Endodermal cell (in vitro differentiated cells): ENCODE measurements at regions not wholly inside any gene's neighbourhood (a gene's known extent, or its start where the extent isn't known, plus 50 kb on each side); places are given as distances from the start of the nearest gene placed in this dataset.

Source experiments
- DNase-seq: peaks from one replicate; pipeline ENCODE4 v3.0.0-alpha.2; 2017
- H3K27ac ChIP-seq: 2 replicates; pipeline ENCODE4 v1.5.1; 2013; ENCODE audit warnings: mild to moderate bottlenecking, low read depth, low read length, moderate library complexity
- H3K27me3 ChIP-seq: 2 replicates; pipeline ENCODE4 v1.6.1; 2013; ENCODE audit warnings: mild to moderate bottlenecking, low read length, moderate library complexity; ENCODE audit not compliant: insufficient read depth, control insufficient read depth, poor library complexity, severe bottlenecking
- H3K36me3 ChIP-seq: 2 replicates; pipeline ENCODE4 v1.7.0; 2013; ENCODE audit warnings: mild to moderate bottlenecking, low read length, moderate library complexity; ENCODE audit not compliant: control insufficient read depth, insufficient read depth
- H3K4me1 ChIP-seq: one replicate; pipeline ENCODE4 v1.7.0; 2013; ENCODE audit warnings: low read length; ENCODE audit not compliant: control insufficient read depth, insufficient read depth
- H3K4me3 ChIP-seq: 2 replicates; pipeline ENCODE4 v1.5.1; 2013; ENCODE audit warnings: mild to moderate bottlenecking, low read length, moderate library complexity
- H3K9ac ChIP-seq: 2 replicates; pipeline ENCODE4 v1.6.1; 2013; ENCODE audit warnings: mild to moderate bottlenecking, low read length, moderate library complexity; ENCODE audit not compliant: poor library complexity, severe bottlenecking; ENCODE audit errors: extremely low read depth
- H3K9me3 ChIP-seq: 2 replicates; pipeline ENCODE4 v1.6.1; 2013; ENCODE audit warnings: mild to moderate bottlenecking, low read length, moderate library complexity; ENCODE audit not compliant: control insufficient read depth
- H3K27ac Mint-ChIP-seq: 2 replicates; pipeline ENCODE4 v1.8.0; 2020; ENCODE audit warnings: mixed read lengths
- H3K27me3 Mint-ChIP-seq: 2 replicates; pipeline ENCODE4 v1.8.0; 2021; ENCODE audit warnings: mild to moderate bottlenecking, mixed read lengths; ENCODE audit not compliant: insufficient read depth
- H3K36me3 Mint-ChIP-seq: 2 replicates; pipeline ENCODE4 v1.8.0; 2020; ENCODE audit warnings: low read depth, mixed read lengths
- H3K4me1 Mint-ChIP-seq: 2 replicates; pipeline ENCODE4 v1.8.0; 2020; ENCODE audit warnings: mixed read lengths
- H3K4me3 Mint-ChIP-seq: 2 replicates; pipeline ENCODE4 v1.8.0; 2020; ENCODE audit warnings: mild to moderate bottlenecking, moderate library complexity, mixed read lengths
- H3K9me3 Mint-ChIP-seq: 2 replicates; pipeline ENCODE4 v1.8.0; 2020; ENCODE audit warnings: mild to moderate bottlenecking, mixed read lengths
- WGBS, 2 experiments: methylation state at CpG; one replicate each; pipeline versions ENCODE4 v1.1.5 to v1.1.7; 2013; ENCODE audit warnings: missing lambda C conversion rate in 2 of 2, mixed read lengths in 1 of 2; ENCODE audit not compliant: insufficient coverage in 1 of 2, insufficient read length in 1 of 2; 5-methylcytosine and 5-hydroxymethylcytosine counted together
- TF ChIP-seq, protein P1 (sequence below): fragments of 200-600 bp; sonication (generic); conservative IDR thresholded peaks from 2 replicates; pipeline ENCODE4 v1.5.0; 2021; ENCODE audit warnings: antibody characterized with exemption, mild to moderate bottlenecking

DNA sequence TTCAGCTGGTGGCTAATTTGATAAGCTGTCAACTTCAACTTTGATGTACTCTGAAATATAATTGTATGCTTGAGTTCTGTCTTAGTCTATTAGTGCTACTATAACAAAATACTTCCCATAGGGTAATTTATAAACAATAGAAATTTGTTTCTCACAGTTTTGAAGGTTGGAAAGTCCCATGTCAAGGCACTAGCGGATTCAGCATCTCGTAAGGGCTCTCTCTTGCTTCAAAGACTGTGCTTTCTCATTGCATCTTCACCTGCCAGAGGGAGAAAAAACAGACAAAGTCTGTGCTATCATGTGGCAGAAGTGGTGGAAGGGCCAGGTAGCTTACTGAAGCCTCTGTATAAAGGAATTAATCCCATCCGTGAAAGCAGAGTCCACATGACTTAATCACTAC, 409.2 kb downstream of the CDH7 start:
- no peaks in the 10 kb centered on the region for H3K36me3 Mint-ChIP-seq

DNA sequence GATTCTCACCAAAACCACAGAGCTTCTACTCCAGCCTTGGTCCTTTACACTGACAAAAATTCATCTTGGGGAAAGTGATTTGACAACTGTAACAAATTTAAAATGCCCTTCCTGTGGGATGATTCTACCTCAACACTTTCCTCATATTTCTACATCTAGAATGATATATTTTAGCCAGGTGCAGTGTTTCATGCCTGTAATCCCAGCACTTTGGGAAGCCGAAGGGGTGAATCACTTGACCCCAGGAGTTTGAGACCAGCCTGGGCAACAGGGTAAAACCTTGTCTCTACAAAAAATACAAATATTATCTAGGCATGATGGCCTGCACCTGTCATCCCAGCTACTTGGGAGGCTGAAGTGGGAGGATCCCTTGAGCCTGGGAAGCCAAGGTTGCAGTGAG, 408.6 kb downstream of the CDH7 start:
- no peak overlapping the region for H3K9ac ChIP-seq
- H3K4me3 ChIP-seq = no peak overlapping the region
- Mint-ChIP-seq H3K4me1 (no peaks in the 10 kb centered on the region), H3K9me3 (no peaks in the 10 kb centered on the region), H3K4me3 (no peak overlapping the region), H3K27ac (no peak overlapping the region), H3K27me3 (no peaks in the 10 kb centered on the region), H3K36me3 (no peaks in the 10 kb centered on the region)
- no peak overlapping the region for H3K27ac ChIP-seq
- no peaks in the 10 kb centered on the region for H3K27me3 ChIP-seq
- DNase-seq = no peak
- TF ChIP-seq, protein P1, sequence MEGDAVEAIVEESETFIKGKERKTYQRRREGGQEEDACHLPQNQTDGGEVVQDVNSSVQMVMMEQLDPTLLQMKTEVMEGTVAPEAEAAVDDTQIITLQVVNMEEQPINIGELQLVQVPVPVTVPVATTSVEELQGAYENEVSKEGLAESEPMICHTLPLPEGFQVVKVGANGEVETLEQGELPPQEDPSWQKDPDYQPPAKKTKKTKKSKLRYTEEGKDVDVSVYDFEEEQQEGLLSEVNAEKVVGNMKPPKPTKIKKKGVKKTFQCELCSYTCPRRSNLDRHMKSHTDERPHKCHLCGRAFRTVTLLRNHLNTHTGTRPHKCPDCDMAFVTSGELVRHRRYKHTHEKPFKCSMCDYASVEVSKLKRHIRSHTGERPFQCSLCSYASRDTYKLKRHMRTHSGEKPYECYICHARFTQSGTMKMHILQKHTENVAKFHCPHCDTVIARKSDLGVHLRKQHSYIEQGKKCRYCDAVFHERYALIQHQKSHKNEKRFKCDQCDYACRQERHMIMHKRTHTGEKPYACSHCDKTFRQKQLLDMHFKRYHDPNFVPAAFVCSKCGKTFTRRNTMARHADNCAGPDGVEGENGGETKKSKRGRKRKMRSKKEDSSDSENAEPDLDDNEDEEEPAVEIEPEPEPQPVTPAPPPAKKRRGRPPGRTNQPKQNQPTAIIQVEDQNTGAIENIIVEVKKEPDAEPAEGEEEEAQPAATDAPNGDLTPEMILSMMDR = no peak
- no peaks in the 10 kb centered on the region for H3K4me1 ChIP-seq
- no peaks in the 10 kb centered on the region for H3K9me3 ChIP-seq
- 96 to 100% methylated on average over 1 of the region's 1 CpG for WGBS, 2 experiments
- H3K36me3 ChIP-seq = no peaks in the 10 kb centered on the region

More for the DNA sequence above, 409.2 kb downstream of the CDH7 start:
- no peaks in the 10 kb centered on the region for H3K9me3 ChIP-seq
- H3K4me3 ChIP-seq = no peak overlapping the region
- H3K27ac ChIP-seq = no peak overlapping the region
- Mint-ChIP-seq H3K4me3 (no peak overlapping the region), H3K9me3 (no peaks in the 10 kb centered on the region), H3K27ac (no peak overlapping the region), H3K27me3 (no peaks in the 10 kb centered on the region), H3K4me1 (no peaks in the 10 kb centered on the region)
- no peak for DNase-seq
- H3K36me3 ChIP-seq = no peaks in the 10 kb centered on the region
- H3K27me3 ChIP-seq = no peaks in the 10 kb centered on the region
- 94 to 100% methylated on average over 2 of the region's 3 CpGs for WGBS, 2 experiments
- TF ChIP-seq, protein P1 = no peak
- no peaks in the 10 kb centered on the region for H3K4me1 ChIP-seq
- no peak overlapping the region for H3K9ac ChIP-seq

DNA sequence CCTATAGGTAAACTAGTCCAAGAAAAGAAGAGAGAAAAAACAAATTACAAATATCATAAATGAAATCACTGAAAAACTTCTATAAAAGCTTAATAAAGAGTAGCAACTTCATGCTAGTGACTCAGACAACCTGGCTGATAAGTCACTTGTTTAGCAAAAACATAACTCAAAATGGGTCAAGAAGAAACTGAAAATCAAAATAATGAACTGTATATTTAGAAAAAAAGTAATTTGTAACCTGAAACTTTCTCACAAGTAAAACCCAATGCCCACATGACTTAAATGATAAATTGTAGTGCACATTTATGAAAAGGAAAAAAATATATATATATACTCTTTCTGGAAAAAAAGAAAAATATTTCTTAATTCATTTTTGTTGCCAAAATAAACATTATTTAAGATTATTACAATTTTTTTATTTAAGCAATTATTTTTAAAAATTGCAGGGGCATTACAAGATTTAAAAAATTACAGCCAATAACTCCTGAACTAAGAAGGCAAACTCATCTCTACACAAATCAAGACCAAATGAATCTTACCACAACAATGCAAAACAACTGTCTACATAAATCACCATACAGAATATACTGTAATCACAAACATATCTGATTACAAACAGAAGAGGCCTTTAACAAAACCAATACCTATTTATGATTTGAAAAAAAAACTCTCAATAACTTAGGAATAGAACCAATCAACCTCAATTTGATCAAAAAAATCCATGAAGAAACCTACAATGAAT, 406.3 kb downstream of the CDH7 start:
- no peak overlapping the region for H3K27ac Mint-ChIP-seq
- H3K4me3 Mint-ChIP-seq = no peak overlapping the region
- no peak overlapping the region for H3K27ac ChIP-seq
- DNase-seq = no peak
- no peak overlapping the region for H3K9ac ChIP-seq
- H3K36me3 ChIP-seq = no peaks in the 10 kb centered on the region
- no peaks in the 10 kb centered on the region for H3K27me3 ChIP-seq
- no peaks in the 10 kb centered on the region for H3K27me3 Mint-ChIP-seq
- H3K4me3 ChIP-seq = no peak overlapping the region
- H3K9me3 ChIP-seq = no peaks in the 10 kb centered on the region
- TF ChIP-seq, protein P1 = no peak
- H3K4me1 Mint-ChIP-seq = no peaks in the 10 kb centered on the region
- no peaks in the 10 kb centered on the region for H3K9me3 Mint-ChIP-seq
- no peaks in the 10 kb centered on the region for H3K36me3 Mint-ChIP-seq
- H3K4me1 ChIP-seq = no peaks in the 10 kb centered on the region
